Fibroblast of peridontal ligament (primary cell): ENCODE measurements at regions not wholly inside any gene's neighbourhood (a gene's known extent, or its start where the extent isn't known, plus 50 kb on each side); places are given as distances from the start of the nearest gene placed in this dataset.
"Not testable (repeated sequence)": the region's sequence is repeated elsewhere in the genome, so short reads cannot be mapped to it uniquely, and the experiment has no call there.

Source experiments
- DNase-seq: peaks from one replicate; pipeline ENCODE4 v3.0.0-alpha.2; 2010; ENCODE audit errors: extremely low read depth

DNA sequence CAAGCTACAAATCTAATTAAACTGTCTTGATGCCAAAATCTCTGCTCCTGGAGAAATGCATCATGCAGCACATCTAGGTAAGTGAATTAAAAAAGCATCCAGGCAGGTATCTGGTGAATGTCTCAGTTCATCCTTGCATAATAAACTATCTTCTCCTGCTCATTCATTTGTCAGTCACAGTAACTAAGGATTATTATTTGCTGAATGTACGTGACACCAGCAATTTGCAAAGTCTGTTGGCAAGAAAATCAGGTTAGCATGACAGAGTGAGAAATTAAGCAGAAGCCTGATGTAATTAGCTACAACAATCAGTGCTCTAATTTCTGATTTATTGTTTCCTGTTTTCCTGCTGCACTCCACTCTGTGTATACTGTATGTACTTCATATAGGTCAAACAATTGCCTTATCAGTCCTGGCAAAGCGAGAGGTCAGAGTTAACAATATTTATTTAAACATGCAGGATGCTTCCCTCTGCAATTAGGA lies 213.6 kb downstream of the FBXO8 start:
- DNase-seq = no peak

DNA sequence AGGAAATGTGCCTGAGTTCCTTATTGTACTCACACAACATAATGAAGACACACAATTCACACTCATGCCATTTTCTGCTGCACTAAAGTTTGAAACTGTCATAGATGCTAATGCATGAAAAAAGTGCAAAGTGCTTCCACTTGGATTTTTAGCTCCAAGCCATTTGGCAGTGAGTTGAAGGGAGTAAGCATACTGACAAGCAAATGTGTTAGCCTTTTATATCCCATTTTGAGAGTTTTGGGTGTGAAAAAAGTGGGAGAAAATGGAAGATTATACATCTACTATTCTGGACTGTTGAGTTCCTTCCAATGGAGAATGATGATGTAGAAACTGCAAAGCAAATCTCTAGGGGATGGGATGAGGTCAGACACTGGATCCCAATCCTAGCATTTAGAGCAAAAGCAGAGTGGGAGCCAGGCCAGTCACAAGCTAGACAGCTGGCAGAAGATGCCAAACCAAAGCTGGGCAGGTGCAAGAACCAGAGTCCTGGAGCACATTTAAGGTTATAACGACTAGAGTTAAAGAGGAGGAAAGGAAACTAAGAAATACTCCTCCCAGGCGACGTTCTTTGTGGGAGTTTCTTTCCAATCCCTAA lies 216.8 kb downstream of the FBXO8 start:
- no peak for DNase-seq

DNA sequence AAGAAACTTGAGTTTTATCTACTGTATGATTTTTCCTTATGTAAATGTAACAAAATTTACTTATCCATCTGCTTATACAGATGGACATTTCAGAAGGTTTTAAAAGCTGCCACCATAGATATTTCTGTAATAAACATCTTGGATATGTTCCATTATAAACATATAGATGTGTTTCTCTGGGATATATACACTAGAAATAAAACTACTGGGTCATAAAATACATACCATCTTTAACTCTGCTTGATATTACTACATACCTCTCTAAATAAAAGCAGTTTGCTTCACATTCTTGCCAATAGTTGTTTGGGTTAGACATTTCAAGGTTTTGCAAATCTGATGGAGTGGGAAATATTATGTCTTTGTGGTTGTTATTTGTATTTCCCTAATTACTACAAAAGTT lies 220.6 kb downstream of the FBXO8 start:
- DNase-seq = no peak

DNA sequence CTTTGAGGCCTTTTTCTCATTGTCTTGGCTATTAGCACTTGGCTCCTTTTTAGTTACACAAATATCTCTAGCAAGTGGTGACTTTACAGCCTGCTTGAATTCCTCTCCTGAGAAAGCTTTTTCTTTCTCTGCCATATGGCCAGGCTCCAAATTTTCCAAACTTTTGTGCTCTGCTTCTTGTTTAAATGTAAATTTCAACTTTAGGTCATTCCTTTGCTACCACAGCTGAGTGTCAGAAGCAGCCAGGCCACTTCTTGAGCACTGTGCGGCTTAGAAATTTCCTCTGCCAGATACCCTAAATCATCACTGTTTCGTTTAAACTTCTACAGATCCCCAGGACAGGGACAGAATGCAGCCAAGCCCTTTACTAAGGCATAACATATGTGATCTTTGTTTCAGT lies 222.4 kb downstream of the FBXO8 start:
- DNase-seq = no peak

DNA sequence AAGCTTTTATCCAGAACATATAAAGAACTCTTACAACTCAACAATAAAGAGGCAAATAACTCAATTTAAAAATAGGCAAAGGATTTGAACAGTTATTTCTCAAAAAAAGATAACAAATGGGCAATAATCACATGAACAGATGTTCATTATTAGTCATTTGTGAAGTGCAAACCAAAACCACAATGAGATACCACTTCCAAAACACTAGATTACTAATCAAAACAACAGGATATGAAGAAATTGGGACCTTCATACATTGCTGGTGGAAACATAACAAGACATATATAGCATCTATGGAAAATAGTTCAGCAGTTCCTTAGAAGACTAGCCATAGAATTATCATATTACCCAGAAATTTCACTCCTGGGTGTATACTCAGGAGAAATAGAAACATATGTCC lies 224.6 kb downstream of the FBXO8 start:
- no peak for DNase-seq

DNA sequence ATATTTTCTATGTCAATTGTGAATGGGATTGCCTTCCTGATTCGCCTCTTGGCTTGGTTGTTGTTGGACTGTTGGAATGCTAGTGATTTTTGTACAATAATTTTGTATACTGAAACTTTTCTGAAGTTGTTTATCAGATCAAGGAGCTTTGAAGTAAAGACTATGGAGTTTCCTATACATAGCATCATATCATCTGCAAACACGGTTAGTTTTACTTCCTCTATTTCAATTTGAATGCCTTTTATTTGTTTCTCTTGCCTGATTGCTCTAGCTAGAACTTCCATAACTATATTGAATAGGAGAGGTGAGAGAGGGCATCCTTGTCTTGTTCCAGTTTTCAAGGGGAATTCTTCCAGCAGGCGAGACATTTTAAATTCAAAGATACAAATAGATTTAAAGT lies 226.5 kb downstream of the FBXO8 start:
- no peak for DNase-seq

DNA sequence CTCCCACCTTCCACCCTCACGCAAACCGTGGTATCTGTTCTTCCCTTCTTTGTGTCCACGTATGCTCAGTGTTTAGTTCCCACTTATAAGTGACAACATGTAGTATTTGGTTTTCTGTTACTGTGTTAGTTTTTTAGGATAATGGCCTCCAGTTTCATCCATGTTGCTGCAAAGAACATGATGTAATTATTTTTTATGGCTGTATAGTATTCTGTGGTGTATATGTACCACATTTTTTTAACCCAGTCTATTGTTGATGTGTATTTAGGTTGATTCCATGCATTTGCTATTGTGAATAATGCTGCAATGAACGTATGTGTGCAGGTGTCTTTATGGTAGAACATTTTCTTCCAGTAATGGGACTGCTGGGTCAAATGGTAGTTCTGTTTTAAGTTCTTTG lies 228.1 kb downstream of the FBXO8 start:
- DNase-seq = no peak

DNA sequence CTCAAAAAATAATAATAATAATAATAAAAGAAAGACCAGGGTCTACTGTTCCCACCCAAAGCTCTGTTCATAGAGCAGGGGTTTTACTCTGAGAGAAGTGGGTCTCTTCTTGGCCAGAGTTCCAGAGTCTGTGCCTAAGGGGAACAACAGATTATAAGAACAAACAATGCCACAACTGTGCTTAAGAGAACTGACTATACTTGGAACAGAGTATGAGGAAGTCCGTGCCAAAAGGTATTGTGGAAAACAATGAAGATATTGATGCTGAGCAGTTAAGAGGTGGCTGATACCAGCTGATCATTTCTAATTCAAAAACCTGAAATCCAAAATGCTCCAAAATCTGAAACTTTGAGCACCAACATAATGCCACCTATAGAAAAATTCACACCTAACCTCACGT lies 229.6 kb downstream of the FBXO8 start:
- DNase-seq = no peak

DNA sequence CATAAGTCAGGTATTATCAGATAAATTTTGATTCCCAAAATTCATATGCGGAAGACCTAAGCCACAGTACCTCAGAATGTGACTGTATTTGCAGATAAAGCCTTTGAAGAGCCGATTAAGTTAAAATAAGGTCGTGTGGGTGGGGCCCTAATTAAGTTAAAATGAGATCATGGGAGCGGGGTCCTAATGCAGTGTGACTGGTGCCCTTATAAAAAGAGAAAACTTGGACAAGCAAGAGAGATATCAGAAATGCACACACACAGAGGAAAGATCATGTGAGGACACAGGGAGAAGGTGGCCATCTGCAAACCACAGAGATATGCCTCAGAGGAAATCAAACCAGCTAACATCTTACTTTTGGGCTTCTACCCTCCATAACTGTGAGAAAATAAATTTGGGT lies 236.1 kb downstream of the FBXO8 start:
- DNase-seq = no peak

DNA sequence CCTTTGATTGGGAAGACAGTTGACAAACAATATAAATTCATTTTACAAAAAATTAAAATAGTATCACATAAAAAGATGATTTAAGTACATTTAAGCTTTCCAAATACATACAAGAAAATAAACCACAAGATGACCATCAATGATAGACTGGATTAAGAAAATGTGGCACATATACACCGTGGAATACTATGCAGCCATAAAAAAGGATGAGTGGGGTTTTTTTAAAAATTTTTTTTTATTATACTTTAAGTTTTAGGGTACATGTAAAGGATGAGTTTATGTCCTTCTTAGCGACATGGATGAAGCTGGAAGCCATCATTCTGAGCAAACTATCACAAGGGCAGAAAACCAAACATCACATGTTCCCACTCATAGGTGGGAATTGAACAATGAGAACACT lies 237.6 kb downstream of the FBXO8 start:
- not testable (repeated sequence) for DNase-seq

DNA sequence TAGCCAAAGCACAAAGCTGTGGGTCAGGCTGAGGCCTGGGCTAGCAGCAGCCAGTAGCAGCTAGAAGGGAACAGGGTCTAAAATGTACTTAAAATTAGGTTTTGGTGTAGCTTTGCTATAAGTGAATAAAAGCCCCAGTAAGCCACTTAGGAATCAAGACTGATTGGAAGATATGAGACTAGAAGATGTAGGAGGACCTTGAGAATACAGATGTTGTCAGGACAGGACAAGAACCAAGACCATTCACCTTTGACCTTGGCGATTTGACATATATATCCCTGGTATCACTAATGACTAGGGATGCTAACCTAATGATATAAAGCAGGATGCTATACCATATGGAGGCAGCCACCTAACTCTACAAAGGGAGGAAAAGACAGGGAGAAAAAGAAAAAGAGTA lies 238.1 kb downstream of the FBXO8 start:
- DNase-seq = no peak

DNA sequence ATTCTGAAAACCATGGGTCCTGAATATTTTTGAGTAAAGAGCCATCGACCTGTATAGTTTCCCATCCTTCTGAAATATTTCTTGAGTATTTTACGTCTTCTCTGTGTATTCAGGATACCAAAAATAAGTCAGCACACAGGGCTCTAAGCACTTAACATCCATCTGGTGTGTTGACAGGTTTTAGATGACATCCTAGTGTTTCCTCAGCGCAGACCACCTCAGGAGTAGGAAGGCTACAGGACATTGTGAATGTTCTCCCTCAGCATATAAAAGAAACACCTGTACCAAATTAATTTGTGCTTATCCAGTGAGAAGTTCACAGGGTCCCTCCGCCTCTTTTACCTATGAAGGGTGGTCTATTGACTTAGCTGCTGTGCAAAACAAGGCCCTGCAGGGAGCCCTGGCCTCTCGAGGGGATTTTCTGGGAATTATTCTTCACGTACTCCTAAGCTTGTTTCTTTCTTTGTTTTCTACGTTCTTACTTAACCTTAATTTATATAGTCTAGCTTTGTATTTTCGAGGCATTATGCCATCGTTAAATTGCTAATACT lies 241.8 kb downstream of the FBXO8 start:
- no peak for DNase-seq

DNA sequence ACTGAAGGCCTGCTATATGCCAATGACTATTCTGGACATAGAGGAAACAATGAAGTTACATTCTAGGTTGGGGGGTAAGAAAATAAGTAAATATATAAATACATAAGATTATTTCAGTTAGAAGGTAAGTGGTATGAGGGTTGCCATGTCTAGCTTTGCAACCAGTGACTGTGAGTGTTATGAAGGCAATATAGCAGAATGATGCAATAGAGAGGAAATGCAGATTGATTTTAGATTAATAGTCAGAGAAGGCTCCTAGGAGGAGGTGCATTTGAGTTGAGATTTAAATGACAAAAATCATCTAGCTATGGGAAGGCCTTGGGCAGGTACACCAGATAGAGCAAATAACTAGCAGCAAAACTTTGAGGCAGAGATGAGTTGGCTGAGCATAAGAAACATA lies 243.2 kb downstream of the FBXO8 start:
- DNase-seq = no peak

DNA sequence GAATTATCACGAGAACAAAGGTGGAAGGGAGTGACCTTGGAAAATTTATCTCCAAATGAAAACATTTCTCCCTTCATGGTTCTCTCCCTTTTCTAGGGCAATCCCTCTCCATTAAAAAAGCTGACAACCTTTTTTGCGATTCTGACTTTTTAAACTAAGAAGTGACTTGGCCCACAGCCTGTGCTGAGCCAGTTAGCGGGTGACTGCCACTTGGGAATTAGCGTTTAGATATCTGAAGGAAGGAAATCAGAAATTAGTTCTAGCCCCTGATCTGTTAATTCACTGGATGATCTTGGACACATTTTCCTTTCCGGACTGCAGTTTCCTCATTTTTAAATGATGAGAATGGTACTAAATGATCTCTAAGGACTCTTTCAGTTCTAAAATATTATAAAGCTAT lies 245.0 kb downstream of the FBXO8 start:
- no peak for DNase-seq

DNA sequence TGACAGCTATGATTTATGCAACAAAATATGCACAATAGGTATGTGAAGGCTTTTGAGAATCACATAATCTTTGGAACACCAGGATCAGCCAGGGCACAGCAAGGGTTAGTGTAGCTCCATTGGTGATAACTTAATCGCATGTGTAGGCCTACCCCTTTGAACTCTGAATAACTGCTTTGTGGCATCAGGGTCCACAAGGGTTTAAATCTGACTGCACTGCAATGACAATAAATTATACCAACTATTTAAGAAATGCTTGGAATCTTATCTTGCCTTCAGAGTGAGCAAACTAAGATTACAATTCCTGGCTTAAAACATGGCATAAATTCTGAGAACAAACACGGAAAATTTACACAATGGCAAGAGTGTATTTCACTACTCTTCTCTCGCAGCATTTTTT lies 245.8 kb downstream of the FBXO8 start:
- no peak for DNase-seq

DNA sequence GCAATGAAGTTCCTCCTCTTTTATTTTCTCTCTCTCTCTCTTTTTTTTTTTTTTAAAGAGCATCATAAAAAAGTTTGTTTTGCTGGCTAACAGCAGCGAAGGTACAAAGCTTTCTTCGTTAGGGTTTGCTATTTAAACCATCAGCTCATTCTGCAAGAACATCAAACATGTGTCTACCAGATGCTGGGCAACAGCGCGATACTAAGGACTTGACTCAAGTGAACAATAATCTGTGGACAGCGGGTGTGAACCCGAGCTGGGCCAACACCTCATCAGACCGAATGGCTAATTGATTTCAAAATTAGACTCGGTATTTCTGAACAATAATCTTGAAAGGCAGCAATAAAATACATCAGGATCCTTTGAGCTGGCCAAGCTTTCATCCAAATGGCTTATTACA lies 246.4 kb downstream of the FBXO8 start:
- no peak for DNase-seq

DNA sequence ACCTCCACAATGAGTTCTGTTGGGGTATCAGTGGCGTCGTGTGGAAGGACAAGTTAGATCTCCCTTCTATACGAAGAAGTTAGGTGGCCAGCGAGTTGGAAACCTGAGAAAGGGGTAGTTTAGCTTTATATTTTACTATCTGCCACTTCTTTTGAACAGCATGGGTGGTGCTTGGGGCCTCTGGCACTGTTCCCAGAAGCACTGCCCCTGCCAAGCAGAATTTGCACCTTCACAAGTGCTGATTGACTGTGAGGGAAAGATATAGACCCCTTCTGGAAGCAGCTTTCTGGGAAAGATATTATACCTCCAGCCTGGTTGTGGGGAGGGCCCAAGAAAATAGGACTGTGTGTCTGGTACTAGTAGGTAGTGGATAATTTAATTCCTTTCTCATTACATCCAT lies 246.9 kb downstream of the FBXO8 start:
- no peak for DNase-seq

DNA sequence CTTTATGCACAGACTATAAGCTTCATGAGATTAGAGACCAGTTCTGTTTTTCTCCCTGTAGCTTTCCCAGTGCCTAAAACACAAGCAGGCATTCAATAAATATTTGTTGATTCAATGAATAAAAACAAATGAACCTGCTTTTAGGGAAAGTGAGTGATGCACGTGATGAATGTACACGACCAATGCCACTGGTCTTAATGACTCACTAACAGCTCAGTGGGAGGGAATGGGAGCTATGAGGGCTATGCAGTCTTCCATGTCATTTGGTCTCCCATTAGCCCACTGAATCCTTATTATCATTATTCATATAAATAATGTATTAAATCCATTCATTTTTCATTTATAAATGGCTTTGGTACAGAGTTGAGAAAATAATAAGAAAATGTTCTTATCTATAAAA lies 247.4 kb downstream of the FBXO8 start:
- DNase-seq = no peak

DNA sequence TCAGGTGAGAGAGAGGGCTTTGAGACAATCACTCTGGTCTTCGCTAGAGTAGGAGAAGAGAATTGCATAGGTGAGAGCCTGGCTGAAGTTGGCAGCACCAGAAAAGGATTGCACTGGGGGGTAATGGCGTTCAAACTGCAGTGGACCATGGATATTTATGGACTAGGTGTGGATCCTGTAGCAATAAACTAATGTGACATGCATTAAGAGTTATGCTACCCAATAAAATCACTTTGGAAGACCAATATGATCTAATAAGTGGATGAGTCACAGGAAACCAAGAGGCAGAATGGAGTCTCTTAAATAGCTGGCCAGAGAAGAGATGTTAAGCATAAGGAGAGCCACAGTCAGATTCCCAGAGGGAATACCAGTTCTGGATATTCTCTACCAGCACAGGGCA lies 259.8 kb downstream of the FBXO8 start:
- DNase-seq = no peak

DNA sequence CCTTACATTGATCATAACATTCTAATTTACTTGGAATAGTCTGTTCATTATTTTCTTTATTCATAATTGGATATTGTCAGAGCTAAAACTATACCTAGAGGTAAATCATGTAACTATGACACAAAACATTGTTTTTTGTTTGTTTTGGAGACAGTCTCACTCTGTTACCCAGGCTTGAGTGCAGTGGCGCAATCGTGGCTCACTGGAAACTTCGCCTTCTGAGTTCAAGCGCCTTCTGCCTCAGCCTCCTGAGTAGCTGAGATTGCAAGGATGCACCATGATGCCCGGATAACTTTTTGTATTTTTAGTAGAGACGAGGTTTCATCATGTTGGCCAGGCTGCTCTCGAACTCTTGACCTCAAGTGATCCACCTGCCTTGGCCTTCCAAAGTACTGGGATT lies 265.2 kb downstream of the FBXO8 start:
- DNase-seq = no peak

DNA sequence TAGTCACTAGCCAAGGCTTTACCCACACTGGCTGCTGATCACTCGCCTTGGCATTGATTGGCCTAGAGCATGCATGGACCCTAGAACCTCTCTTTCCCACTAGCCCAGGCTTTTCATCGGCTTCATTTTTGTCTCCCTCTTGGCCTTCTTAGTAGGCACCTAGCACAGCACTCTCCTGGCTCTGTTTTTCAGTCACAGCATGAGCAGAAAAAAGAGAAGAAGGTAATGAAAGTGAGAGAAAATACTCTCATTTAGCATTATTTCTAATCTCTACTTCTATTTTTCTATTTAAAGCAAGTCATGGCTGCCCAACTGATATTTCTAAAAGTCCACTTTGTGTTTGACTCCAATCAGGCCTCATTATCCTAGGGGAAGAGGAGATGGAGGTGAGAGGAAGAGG lies 267.2 kb downstream of the FBXO8 start:
- no peak for DNase-seq

DNA sequence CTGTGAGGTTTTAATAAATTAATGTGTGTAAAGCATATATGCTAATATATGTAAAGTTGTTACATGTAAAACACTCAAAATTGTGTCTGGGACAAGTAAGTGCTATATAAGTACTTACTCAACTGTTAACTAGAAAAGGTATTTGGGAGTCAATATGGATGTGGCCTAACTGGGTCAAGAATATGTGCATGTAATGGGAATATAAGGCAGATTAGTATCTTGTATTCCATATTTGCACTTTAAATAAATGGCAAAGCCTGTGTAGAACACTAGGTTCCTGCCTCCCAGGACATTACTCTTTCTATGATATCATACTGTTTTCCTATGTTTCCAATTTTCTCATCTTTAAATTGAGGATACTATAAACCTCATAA lies 270.6 kb downstream of the FBXO8 start:
- DNase-seq = no peak

DNA sequence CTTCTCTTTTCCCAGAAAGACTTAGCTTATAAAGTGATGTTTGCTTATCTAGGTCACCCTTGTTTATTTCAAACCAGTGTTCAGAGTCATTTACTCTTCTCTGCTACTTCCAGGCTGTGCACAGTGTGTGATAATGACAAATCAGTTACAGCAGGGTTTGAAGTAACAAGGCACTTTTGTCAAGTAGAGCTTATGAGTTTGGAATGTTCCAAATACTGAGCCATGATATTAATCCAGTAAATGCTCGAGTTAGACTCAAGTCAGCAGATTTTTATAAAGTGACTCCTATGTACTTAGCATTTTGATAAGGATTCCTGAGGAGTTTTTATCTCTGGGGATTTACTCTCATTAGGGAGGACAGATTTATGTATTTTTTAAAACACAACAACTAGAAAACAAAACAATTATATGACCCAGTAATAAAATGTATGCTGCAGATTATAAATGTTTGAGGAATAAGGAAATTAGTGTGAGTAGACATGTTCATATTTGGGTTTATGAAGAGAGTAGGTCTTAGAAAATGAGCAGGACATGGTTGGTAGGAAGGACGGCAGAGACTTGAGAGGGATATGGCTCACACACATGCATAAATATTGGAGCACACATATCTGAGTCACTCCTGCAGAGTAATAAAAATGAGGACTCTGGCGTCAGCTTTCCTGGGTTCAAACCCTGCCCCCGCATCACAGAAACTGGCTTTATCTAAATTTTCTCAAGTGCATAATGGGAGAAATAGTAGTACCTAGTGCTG lies 271.2 kb downstream of the FBXO8 start:
- no peak for DNase-seq

DNA sequence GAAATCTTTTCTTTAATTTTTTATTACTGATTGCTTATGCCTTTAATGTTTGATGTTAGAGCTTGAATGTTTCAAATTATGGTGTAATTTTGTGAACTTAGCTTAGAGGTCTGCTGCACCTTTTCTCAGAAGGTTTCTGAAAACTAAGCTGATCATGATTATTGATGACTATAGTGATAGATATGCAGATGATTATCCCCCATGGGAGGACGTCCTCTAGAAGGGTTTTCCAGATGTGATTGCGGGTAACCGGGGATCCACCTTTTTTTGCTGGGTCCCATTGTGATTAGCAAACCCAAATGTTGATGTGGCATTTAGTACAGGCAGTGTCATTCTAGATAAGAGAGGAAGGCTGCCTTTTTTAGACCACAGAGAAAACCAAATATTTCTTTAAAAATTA lies 272.9 kb downstream of the FBXO8 start:
- no peak for DNase-seq
